K562 (cell line): ENCODE measurements at regions not wholly inside any gene's neighbourhood (a gene's known extent, or its start where the extent isn't known, plus 50 kb on each side); places are given as distances from the start of the nearest gene placed in this dataset.

ENCODE experiments used
- ATAC-seq: fragments of 200-7000 bp; cut with Tn5 transposase; 3 replicates; pipeline ENCODE4 v1.9.1; 2020; ENCODE audit warnings: moderate library complexity
- BruUV-seq: library from RNA; stranded (reverse); fragments of 400-500 nt; replicated peaks from 2 replicates; lab custom pipeline; 2021; lab: Mats Ljungman, UMichigan
- CTCF ChIA-PET: fragments of 300-600 bp; formaldehyde crosslinking; extraction: SDS; loops from one replicate; lab custom pipeline; 2021; ENCODE audit warnings: low intra/inter-chr PET ratio; lab: Yijun Ruan, JAX
- POLR2A ChIA-PET: fragments of 300-600, 350-650 bp; sonication (Branson Sonifier 250); formaldehyde crosslinking; extraction: SDS; loops from one replicate; lab custom pipeline; 2021; ENCODE audit warnings: antibody characterized with exemption, inconsistent platforms; lab: Yijun Ruan, JAX
- DNase-seq, 4 experiments: peaks; one replicate each; pipeline versions ENCODE4 v3.0.0 to v3.0.0-alpha.2; 2011 to 2018; ENCODE audit warnings: low spot score in 3 of 4, mixed read lengths in 3 of 4; ENCODE audit errors: extremely low read depth in 1 of 4
- FAIRE-seq: peaks from 2 replicates; lab custom pipeline; 2011; peaks lifted over from hg19 to GRCh38; lab: Jason Lieb, UNC
- H2AFZ ChIP-seq: 2 replicates; pipeline ENCODE4 v1.6.0; 2011; ENCODE audit warnings: low read depth, low read length, control low read depth, inconsistent platforms
- H3K27ac ChIP-seq: fragments of 200-600 bp; 3 replicates; pipeline ENCODE4 v1.8.0; 2011; ENCODE audit warnings: low read depth, mild to moderate bottlenecking, control low read depth, inconsistent platforms, low read length, moderate library complexity, mixed read lengths; ENCODE audit errors: extremely low read depth
- H3K27me3 ChIP-seq, 2 experiments: fragments of 300-600 bp in 1 of 2; 2 replicates in 1 of 2; 3 replicates in 1 of 2; pipeline versions ENCODE4 v1.6.0 to v1.8.0; 2011; ENCODE audit warnings: inconsistent platforms in 2 of 2, low read length in 2 of 2, mild to moderate bottlenecking in 1 of 2, mixed read lengths in 1 of 2, moderate library complexity in 1 of 2; ENCODE audit not compliant: control insufficient read depth in 2 of 2, insufficient read depth in 2 of 2
- H3K36me3 ChIP-seq: fragments of 300-600 bp; 3 replicates; pipeline ENCODE4 v1.8.0; 2011; ENCODE audit warnings: mild to moderate bottlenecking, low read length, inconsistent platforms; ENCODE audit not compliant: control insufficient read depth, insufficient read depth
- H3K4me1 ChIP-seq, 2 experiments: fragments of 200-600 bp in 1 of 2; replicated peaks in 1 of 2; 2 replicates in 1 of 2; 3 replicates in 1 of 2; pipeline versions ENCODE4 v1.5.1 to v1.8.0; 2011; ENCODE audit warnings: inconsistent platforms in 2 of 2, low read length in 2 of 2, mild to moderate bottlenecking in 1 of 2, mixed read lengths in 1 of 2, moderate library complexity in 1 of 2; ENCODE audit not compliant: control insufficient read depth in 2 of 2, insufficient read depth in 2 of 2
- H3K4me2 ChIP-seq: 2 replicates; pipeline ENCODE4 v1.6.1; 2011; ENCODE audit warnings: low read length, control low read depth, inconsistent platforms, mixed read lengths; ENCODE audit not compliant: insufficient read depth
- H3K4me3 ChIP-seq: fragments of 200-600 bp; sonication (generic), shearing (Covaris generic); 2 replicates; pipeline ENCODE4 v1.5.1; 2016; ENCODE audit warnings: control low read depth, inconsistent platforms
- H3K79me2 ChIP-seq: fragments of 200-600 bp; 3 replicates; pipeline ENCODE4 v1.8.0; 2011; ENCODE audit warnings: low read length, inconsistent platforms; ENCODE audit not compliant: control insufficient read depth, insufficient read depth
- H3K9ac ChIP-seq, 2 experiments: 2 replicates each; pipeline versions ENCODE4 v1.6.0 to v1.6.1; 2011; ENCODE audit warnings: low read depth in 2 of 2, low read length in 2 of 2, control low read depth in 1 of 2, inconsistent platforms in 1 of 2, mild to moderate bottlenecking in 1 of 2, mixed read lengths in 1 of 2; ENCODE audit not compliant: insufficient read depth in 1 of 2
- H3K9me1 ChIP-seq: one replicate; pipeline ENCODE4 v1.6.0; 2011; ENCODE audit warnings: inconsistent platforms, mild to moderate bottlenecking, low read length, moderate library complexity; ENCODE audit not compliant: control insufficient read depth, insufficient read depth
- H3K9me3 ChIP-seq: replicated peaks from 2 replicates; pipeline ENCODE4 v1.5.1; 2011; ENCODE audit warnings: low read depth, low read length, inconsistent platforms; ENCODE audit not compliant: control insufficient read depth, insufficient read depth
- H4K20me1 ChIP-seq: replicated peaks from 2 replicates; pipeline ENCODE4 v1.6.1; 2011; ENCODE audit warnings: low read length, inconsistent platforms, mixed read lengths; ENCODE audit not compliant: control insufficient read depth, insufficient read depth
- CBFA2T2 ChIP-seq: fragments of 450-650 bp; conservative IDR thresholded peaks from 2 replicates; pipeline ENCODE4 v1.6.1; 2017; ENCODE audit warnings: mild to moderate bottlenecking
- COPS2 ChIP-seq: fragments of 450-650 bp; conservative IDR thresholded peaks from 2 replicates; pipeline ENCODE4 v1.6.1; 2016; ENCODE audit warnings: mild to moderate bottlenecking, moderate library complexity
- CREM ChIP-seq: IDR thresholded peaks from 2 replicates; pipeline ENCODE4 v1.6.1; 2014; ENCODE audit warnings: antibody characterized with exemption, low read depth
- FIP1L1 ChIP-seq: fragments of 200-400 bp; formaldehyde crosslinking; IDR thresholded peaks from 2 replicates; pipeline ENCODE4 v1.6.1; 2018; ENCODE audit warnings: mild to moderate bottlenecking, low read depth, low read length; ENCODE audit not compliant: poor library complexity, severe bottlenecking
- PYGO2 ChIP-seq: fragments of 450-650 bp; IDR thresholded peaks from 2 replicates; pipeline ENCODE4 v1.6.1; 2016; ENCODE audit warnings: mild to moderate bottlenecking, missing genetic modification characterization, moderate library complexity, missing compliant biosample characterization
- SRSF7 ChIP-seq: fragments of 200-400 bp; formaldehyde crosslinking; optimal IDR thresholded peaks from 2 replicates; pipeline ENCODE3; 2017; ENCODE audit warnings: mild to moderate bottlenecking, low read depth, low read length
- TFE3 ChIP-seq: fragments of 450-650 bp; formaldehyde crosslinking; IDR thresholded peaks from 2 replicates; pipeline ENCODE4 v1.4.0; 2020; ENCODE audit warnings: mild to moderate bottlenecking, mixed read lengths
- WHSC1 ChIP-seq: IDR thresholded peaks from one replicate; pipeline ENCODE4 v1.6.1; 2012; ENCODE audit warnings: low read length, control low read depth, inconsistent platforms
- XRCC3 ChIP-seq: fragments of 450-650 bp; IDR thresholded peaks from 2 replicates; pipeline ENCODE4 v1.6.1; 2017; ENCODE audit warnings: mild to moderate bottlenecking, moderate library complexity
- ZNF165 ChIP-seq: fragments of 250-450 bp; sonication (Bioruptor Pico); IDR thresholded peaks from 2 replicates; pipeline ENCODE4 v1.4.0; 2020; ENCODE audit warnings: borderline replicate concordance
- ZNF449 ChIP-seq: fragments of 250-450 bp; sonication (Bioruptor Pico); IDR thresholded peaks from 2 replicates; pipeline ENCODE4 v1.8.0; 2022; ENCODE audit warnings: moderate library complexity, mild to moderate bottlenecking, inconsistent platforms
- ZNF696 ChIP-seq: fragments of 250-450 bp; sonication (Bioruptor Pico); conservative IDR thresholded peaks from 2 replicates; pipeline ENCODE4 v1.4.0; 2020; ENCODE audit warnings: mild to moderate bottlenecking, moderate library complexity
- WGBS: fragments of 100-300 bp; shearing (Covaris generic); methylation state at CpG from one replicate; pipeline ENCODE4 v1.1.6; 2016; ENCODE audit warnings: low coverage, mixed read lengths; ENCODE audit not compliant: insufficient coverage; ENCODE audit errors: missing lambda C conversion rate; 5-methylcytosine and 5-hydroxymethylcytosine counted together
- in situ Hi-C: fragments of 300-500 bp; cut with MboI; formaldehyde crosslinking; loops from 4 replicates; pipeline ENCODE4 v1.15.0; 2018; ENCODE audit warnings: inconsistent platforms, mixed read lengths
- intact Hi-C: fragments of 100-400 bp; cut with micrococcal nuclease; formaldehyde crosslinking; loops from 2 replicates; pipeline ENCODE4 v1.14.2; 2022

GRCh38 chr16:66258916-66259845 lies 107.3 kb upstream of the CDH5 start:
- no peak for TF ChIP-seq COPS2
- no peak for TF ChIP-seq ZNF696 (CRISPR knock-in tag)
- TF ChIP-seq WHSC1 = no peak
- no peak for TF ChIP-seq PYGO2 (tag)
- no peak for TF ChIP-seq CREM
- TF ChIP-seq FIP1L1 = no peak
- no peak for TF ChIP-seq ZNF449 (CRISPR knock-in tag)
- TF ChIP-seq SRSF7 = no peak
- TF ChIP-seq ZNF165 (CRISPR knock-in tag) = no peak
- TF ChIP-seq TFE3 (CRISPR knock-in tag) = no peak
- TF ChIP-seq XRCC3 = no peak
- no peak for TF ChIP-seq CBFA2T2
- ATAC-seq (no peak), DNase-seq (no peak), FAIRE-seq (no peak)
- Histone ChIP-seq H3K4me3 (no peak overlapping the region), H3K9me1 (no peaks in the 10 kb centered on the region), H3K4me2 (no peak overlapping the region), H3K27me3 (no peaks in the 10 kb centered on the region; a peak in 1 of 5 replicates), H2AFZ (no peak overlapping the region), H3K4me1 (no peaks in the 10 kb centered on the region), H3K9me3 (no peaks in the 10 kb centered on the region), H3K9ac (no peak overlapping the region), H3K27ac (no peak overlapping the region), H4K20me1 (no peaks in the 10 kb centered on the region), H3K36me3 (no peaks in the 10 kb centered on the region), H3K79me2 (no peaks in the 10 kb centered on the region)
- 0% methylated on average over 6 of the region's 6 CpGs for WGBS
- BruUV-seq = no TSS peak
- intact Hi-C loops (no loop called here), in situ Hi-C loops (no loop called here)
- ChIA-PET CTCF (no interaction called here), POLR2A (interaction anchor here (0.6 kb wide), 1 partner anchor 36 kb away, joined by 3 read pairs; no protein-coding TSS in a partner anchor)
